ENCODE measurements at regions not wholly inside any gene's neighbourhood (a gene's known extent, or its start where the extent isn't known, plus 50 kb on each side); places are given as distances from the start of the nearest gene placed in this dataset.

- no peak for TF ChIP-seq CTCF (IDR thresholded peaks at IDR 0.05; ENCODE audit: insufficient read depth, low read depth, low read length)
- H3K4me3 ChIP-seq (ENCODE audit: low read depth, low read length), result no peak overlapping the region
- DNase-seq (ENCODE audit: low read depth), result peak; percentile 89
Observed at GRCh38 chr6:146892613-146893401, 294.0 kb downstream of the ADGB start.

- DNase-seq (ENCODE audit: low read depth), result no peak
- H3K4me3 ChIP-seq (ENCODE audit: low read depth, low read length), result no peak overlapping the region
- no peak for TF ChIP-seq CTCF (IDR thresholded peaks at IDR 0.05; ENCODE audit: insufficient read depth, low read depth, low read length)
Observed at GRCh38 chr6:146893690-146894089, 294.9 kb downstream of the ADGB start.

GRCh38 chr6:146894624-146895023 lies 295.9 kb downstream of the ADGB start:
- no peak for TF ChIP-seq CTCF (IDR thresholded peaks at IDR 0.05; ENCODE audit: insufficient read depth, low read depth, low read length)
- no peak for DNase-seq (ENCODE audit: low read depth)
- H3K4me3 ChIP-seq (ENCODE audit: low read depth, low read length), result no peak overlapping the region

- DNase-seq (ENCODE audit: low read depth), result no peak
- H3K4me3 ChIP-seq (ENCODE audit: low read depth, low read length), result no peak overlapping the region
- no peak for TF ChIP-seq CTCF (IDR thresholded peaks at IDR 0.05; ENCODE audit: insufficient read depth, low read depth, low read length)
Observed at GRCh38 chr6:146895101-146895771, 296.5 kb downstream of the ADGB start.

- H3K4me3 ChIP-seq (ENCODE audit: low read depth, low read length), result no peak overlapping the region
- DNase-seq (ENCODE audit: low read depth), result no peak
- TF ChIP-seq CTCF (IDR thresholded peaks at IDR 0.05; ENCODE audit: insufficient read depth, low read depth, low read length), result no peak
Observed at GRCh38 chr6:146895772-146896061, 296.9 kb downstream of the ADGB start.

- TF ChIP-seq CTCF (IDR thresholded peaks at IDR 0.05; ENCODE audit: insufficient read depth, low read depth, low read length), result no peak
- H3K4me3 ChIP-seq (ENCODE audit: low read depth, low read length), result no peak overlapping the region
- no peak for DNase-seq (ENCODE audit: low read depth)
Observed at GRCh38 chr6:146896062-146896813, 297.5 kb downstream of the ADGB start.

Measured in fibroblast of villous mesenchyme (primary cell).